ENCODE measurements at regions not wholly inside any gene's neighbourhood (a gene's known extent, or its start where the extent isn't known, plus 50 kb on each side); places are given as distances from the start of the nearest gene placed in this dataset.

DNA sequence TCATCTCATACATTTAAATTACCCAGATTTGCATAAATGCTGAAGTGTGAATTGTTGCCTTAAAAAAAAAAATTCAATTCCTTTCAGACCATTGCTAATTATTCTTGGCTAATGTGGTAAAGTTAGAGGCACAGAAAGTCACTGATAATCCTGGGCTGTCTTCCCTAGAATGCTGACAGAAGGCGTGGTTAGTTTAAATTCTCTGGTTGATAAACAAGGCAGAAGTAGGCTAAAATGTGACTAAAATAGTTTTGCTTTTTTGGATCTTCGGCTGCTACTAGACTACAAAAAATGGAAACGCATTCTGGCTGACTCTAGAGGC lies 193.7 kb downstream of the OTOL1 start:
- TF ChIP-seq, protein P1, sequence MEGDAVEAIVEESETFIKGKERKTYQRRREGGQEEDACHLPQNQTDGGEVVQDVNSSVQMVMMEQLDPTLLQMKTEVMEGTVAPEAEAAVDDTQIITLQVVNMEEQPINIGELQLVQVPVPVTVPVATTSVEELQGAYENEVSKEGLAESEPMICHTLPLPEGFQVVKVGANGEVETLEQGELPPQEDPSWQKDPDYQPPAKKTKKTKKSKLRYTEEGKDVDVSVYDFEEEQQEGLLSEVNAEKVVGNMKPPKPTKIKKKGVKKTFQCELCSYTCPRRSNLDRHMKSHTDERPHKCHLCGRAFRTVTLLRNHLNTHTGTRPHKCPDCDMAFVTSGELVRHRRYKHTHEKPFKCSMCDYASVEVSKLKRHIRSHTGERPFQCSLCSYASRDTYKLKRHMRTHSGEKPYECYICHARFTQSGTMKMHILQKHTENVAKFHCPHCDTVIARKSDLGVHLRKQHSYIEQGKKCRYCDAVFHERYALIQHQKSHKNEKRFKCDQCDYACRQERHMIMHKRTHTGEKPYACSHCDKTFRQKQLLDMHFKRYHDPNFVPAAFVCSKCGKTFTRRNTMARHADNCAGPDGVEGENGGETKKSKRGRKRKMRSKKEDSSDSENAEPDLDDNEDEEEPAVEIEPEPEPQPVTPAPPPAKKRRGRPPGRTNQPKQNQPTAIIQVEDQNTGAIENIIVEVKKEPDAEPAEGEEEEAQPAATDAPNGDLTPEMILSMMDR (IDR thresholded peaks at IDR 0.05; ENCODE audit: low read depth, low read length) = no peak
- no peak for TF ChIP-seq EZH2phosphoT487 (IDR thresholded peaks at IDR 0.05; ENCODE audit: low read depth)

All from OCI-LY3 (cell line).